ENCODE measurements at regions not wholly inside any gene's neighbourhood (a gene's known extent, or its start where the extent isn't known, plus 50 kb on each side); places are given as distances from the start of the nearest gene placed in this dataset.
"Not testable (repeated sequence)": the region's sequence is repeated elsewhere in the genome, so short reads cannot be mapped to it uniquely, and the experiment has no call there.

DNA sequence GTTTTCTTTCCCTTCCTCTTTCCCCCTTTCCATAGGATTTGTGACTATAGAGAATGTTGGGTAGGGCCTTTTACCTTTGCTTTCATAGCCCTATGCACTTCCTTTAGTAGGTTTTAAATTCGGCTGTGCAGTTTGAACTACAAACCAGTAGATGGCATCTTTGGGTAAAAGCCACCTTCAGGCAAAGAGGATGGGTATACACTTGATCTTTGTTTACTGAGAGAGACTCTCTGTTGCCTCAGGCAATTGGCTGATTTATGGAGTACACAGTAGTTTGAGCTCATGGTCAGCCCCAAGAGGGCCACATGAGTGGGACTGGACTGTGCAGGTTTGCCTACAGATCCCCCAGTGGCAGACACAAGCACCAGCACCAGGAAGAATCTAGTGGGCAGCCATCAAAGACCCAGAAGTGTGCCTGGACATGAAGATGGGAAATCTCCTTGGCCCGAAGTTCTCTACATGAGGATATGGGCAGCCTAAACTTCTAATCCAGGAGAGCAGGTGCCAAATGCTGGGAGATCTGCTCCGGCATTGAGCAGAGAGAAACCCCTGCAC lies 1304.3 kb upstream of the DDX18 start:
- peak; percentile 18 for DNase-seq (ENCODE audit: low read depth)

DNA sequence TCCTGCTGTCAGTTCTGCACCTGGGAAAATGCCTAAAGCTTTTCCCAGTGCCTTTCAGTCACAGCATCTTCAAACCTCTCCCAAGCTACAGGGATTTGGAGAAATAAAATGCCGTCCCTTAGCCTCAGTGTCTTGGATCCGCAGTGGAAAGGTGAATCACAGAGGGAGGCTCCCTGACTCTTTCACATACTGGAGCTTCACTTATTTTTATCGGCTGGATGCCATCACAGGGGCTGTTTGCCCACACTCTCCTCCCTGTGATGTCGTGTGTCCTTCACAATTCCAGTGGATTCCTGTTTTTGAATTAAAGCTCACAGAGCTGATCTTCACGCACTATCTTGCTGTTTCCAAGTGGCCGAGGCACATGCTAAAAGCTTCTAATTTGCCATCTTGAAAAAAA lies 1303.1 kb upstream of the DDX18 start:
- DNase-seq (ENCODE audit: low read depth): no peak

DNA sequence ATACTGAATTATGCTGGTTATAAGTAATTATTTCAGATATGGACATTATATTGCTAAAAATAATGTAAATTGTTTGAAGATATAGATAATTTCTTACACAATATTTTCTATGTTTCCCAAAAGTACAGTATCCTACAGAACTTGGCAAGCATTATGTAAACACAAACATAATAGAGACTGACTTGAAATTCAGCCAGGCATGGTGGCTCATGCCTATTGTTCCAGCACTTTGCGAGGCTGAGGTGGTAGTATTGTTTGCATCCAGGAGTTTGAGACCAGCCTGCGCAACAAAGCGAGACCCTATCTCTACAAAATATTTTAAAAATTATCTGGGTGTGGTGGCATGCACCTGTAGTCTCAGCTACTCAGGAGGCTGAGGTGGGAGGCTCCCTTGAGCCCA lies 1300.5 kb upstream of the DDX18 start:
- DNase-seq (ENCODE audit: low read depth): no peak

DNA sequence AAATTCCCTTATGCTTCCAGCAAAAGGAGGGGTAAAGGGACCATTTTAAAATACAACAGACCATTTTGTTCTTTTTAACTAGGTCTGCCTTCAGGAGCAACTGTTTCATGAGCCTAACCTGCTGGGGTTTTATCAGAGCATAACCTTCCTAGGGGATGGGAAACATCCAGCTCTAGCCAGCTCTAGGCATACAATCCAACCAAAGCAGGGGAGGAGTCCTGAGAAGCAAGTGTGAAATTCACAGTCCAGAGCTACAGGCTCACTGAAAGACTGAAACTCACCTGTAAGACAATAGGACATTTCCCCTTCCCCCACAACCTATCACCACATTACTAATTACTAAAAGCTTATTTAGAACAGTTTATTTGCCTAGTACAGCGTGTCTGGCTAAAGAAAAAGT lies 1296.6 kb upstream of the DDX18 start:
- no peak for DNase-seq (ENCODE audit: low read depth)

DNA sequence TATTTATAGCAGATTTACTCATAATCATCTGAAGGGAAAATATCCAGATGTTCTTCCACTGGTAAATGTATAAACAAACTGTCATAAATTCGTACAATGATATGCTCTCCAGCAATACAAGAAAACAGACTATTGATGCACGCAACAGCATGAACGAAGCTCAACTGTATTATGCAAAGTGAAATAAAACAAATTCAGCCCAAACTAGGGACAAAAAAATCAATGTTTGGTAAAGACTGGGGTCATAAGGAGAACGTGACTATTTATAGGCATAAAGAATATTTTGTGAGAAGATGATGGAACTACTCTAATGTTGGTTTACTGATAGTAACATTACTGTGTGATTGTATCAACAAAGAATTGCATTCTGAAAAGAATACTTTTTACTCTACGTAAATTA lies 1276.7 kb upstream of the DDX18 start:
- no peak for DNase-seq (ENCODE audit: low read depth)

DNA sequence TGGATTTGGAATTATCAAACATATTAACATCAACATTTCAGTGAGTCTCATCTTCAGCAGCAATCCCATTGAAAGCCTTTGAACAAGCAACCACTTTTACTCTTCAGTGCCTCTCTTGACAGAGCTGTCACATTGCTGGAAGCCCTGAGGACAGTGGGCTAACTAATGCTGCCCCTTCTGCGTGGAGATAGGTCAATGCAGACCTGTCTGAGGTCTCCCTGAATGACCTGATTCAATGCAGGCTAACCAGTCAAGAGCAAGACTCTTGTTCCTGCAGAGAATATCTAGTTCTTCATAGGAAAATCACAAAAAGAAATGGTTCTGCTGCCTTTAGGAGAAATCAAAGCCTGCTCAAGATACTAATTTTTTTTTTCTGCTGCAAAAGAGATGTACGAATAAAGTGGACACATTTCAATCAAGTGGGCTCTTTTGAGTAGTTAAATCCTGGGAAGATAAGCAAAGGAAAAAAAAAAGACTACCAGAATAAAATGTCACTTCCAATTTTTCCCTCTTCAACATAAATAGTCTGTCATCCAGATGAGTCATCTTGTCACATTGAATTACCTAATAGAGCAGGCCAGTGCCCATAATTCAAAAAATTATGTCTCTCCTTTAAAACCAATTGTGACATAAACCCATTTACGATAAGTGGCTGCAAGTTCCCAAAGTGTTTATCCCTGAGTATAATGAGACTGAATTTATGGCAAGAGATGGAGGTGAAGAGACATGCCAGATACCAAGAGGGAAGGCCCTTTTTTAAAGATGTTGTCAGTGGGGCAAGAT lies 1269.0 kb upstream of the DDX18 start:
- no peak for DNase-seq (ENCODE audit: low read depth)

DNA sequence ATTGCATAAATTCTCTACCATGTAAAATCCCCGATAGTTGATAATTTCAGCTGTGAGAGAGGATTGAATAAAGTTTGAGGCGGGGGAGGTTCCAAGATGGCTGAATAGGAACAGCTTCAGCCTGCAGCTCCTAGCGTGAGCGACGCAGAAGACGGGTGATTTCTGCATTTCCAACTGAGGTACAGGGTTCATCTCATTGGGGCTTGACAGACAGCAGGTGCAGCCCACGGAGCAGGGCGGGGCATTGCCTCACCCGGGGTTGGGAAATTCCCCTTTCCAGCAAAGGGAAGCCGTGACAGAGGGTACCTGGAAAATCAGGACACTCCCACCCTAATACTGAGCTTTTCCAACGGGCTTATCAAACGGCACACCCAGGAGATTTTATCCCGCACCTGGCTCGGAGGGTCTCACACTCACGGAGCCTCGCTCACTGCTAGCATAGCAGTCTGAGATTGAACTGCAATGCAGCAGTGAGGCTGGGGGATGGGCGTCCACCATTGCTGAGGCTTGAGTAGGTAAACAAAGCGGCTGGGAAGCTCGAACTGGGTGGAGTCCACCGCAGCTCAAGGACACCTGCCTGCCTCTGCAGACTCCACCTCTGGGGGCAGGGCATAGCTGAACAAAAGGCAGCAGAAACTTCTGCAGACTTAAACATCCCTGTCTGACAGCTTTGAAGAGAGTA lies 1261.6 kb upstream of the DDX18 start:
- not testable (repeated sequence) for DNase-seq (ENCODE audit: low read depth)

DNA sequence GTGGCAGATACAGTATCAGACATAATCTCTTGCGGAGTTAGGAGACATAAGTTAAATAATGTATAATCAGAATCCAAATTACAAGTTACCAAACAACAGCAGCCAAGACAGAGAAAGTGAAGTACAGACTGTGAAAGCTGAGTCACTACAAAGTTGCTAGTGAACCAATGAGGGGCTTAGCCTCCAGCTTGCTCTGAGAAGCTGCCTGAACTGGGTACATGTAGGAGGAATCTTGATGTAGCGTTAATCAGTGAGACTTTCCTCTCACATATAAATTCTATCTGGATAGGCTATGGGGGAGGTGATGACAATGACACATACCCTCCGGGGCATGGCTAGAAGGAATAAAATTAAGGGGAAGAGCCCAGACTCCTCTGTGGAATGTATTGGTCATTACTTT lies 1234.3 kb upstream of the DDX18 start:
- no peak for DNase-seq (ENCODE audit: low read depth)

DNA sequence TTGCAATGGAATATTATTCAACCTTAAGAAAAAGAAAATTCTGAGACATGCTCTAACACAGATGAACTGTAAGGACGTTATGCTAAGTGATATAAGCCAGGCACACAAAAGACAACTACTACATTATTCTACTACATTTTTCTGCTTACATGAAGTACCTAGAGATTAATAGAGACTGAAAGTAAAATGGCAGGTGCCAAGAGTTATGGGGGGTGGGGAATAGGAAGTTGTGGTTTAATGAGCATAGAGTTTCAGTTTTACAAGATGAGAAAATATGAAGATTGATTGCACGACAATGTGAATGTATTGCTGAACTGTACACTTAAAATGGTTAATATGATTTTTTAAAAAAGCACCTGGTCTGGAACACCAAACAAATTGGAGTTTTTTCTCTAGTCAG lies 1231.6 kb upstream of the DDX18 start:
- DNase-seq (ENCODE audit: low read depth): no peak

DNA sequence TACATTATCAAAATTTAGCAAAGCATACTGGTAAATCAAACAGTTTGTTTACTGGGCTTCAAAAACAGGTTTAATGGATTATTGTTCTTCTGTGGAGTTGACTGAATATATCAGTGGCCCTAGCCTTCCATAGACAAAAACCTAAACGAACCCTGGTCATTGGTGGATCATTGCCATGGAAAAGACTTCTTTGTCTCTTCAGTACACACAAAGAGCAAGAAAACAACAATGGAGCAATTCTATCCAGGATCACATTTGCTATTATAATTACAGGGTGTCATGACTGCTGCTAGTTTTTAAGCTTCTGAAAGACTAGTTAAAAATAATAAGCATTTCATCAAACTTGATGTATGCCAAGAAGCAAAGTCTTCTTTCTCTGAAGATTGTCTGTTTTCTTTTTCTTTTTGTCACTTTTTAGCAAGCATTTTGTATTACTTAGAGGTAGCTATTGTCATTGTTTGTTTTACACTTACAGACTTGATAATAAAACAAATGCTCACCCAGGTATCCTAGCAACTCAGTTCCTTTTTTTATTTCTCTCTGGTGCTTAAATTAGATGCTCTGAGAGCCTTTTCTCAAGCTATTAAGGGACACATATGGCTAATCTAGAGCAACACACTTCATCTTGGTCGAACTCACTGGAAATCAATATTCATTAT lies 1228.7 kb upstream of the DDX18 start:
- no peak for DNase-seq (ENCODE audit: low read depth)

DNA sequence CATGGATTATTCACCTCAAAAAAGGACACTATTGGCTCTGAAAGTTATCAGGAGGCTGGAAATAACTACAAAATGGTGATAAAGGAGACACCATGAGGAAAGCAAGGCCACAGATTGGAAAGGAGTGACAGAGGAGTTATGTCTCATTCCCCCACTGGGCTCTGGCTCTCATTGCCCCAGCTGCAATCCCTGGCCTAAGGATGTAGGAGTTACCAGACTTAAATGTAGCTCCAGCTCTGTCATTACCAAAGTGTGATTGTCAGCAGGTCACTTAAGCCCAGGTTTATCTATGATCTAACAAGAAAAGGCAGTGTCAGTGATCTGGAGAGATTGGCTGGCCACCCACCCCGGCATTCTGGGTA lies 1228.2 kb upstream of the DDX18 start:
- no peak for DNase-seq (ENCODE audit: low read depth)

Data from HT1080 (cell line).